ENCODE measurements at regions not wholly inside any gene's neighbourhood (a gene's known extent, or its start where the extent isn't known, plus 50 kb on each side); places are given as distances from the start of the nearest gene placed in this dataset.
A peak's percentile ranks its signal among the peaks of the same experiment; 100 is the strongest.

DNA sequence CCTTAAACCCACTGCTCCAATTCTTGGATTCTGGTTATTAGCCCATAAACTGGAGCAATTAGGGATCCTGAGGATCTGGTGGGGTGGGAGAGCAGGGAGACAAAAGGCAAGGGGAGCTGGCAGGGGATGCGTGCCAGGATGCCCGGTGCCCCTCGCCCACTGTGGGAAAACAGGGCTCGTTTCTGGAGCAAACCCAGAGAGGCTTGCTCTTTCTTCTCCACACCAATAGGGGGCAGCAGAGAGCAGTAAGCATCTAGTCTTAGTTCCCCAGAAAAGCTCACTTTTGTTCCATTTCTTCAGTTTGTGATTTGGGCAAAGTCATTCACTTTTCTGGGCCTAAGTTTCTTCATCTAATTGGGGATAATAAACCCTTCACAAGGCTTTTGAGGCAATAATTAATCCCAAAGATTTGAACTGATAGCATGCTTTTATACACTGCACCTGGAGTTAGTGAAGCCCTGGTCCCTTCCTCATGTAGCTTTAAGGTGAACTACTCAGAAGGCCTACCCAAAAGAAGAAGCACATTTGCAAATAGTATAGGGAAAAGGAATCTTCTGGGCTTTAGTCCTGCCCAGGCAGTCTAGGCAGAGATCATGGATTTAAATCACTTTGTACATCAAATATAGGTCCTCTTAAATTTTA is 160.6 kb upstream of the USP24 start:
- TF ChIP-seq, protein P1, sequence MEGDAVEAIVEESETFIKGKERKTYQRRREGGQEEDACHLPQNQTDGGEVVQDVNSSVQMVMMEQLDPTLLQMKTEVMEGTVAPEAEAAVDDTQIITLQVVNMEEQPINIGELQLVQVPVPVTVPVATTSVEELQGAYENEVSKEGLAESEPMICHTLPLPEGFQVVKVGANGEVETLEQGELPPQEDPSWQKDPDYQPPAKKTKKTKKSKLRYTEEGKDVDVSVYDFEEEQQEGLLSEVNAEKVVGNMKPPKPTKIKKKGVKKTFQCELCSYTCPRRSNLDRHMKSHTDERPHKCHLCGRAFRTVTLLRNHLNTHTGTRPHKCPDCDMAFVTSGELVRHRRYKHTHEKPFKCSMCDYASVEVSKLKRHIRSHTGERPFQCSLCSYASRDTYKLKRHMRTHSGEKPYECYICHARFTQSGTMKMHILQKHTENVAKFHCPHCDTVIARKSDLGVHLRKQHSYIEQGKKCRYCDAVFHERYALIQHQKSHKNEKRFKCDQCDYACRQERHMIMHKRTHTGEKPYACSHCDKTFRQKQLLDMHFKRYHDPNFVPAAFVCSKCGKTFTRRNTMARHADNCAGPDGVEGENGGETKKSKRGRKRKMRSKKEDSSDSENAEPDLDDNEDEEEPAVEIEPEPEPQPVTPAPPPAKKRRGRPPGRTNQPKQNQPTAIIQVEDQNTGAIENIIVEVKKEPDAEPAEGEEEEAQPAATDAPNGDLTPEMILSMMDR (IDR thresholded peaks at IDR 0.05): peak; percentile 62 to 69 (median 66)
- TF ChIP-seq POLR2A (IDR thresholded peaks at IDR 0.05) (no peak), EP300 (IDR thresholded peaks at IDR 0.05) (no peak)

Measured in ovary (tissue), 3 donors.